ENCODE measurements at regions not wholly inside any gene's neighbourhood (a gene's known extent, or its start where the extent isn't known, plus 50 kb on each side); places are given as distances from the start of the nearest gene placed in this dataset.

DNA sequence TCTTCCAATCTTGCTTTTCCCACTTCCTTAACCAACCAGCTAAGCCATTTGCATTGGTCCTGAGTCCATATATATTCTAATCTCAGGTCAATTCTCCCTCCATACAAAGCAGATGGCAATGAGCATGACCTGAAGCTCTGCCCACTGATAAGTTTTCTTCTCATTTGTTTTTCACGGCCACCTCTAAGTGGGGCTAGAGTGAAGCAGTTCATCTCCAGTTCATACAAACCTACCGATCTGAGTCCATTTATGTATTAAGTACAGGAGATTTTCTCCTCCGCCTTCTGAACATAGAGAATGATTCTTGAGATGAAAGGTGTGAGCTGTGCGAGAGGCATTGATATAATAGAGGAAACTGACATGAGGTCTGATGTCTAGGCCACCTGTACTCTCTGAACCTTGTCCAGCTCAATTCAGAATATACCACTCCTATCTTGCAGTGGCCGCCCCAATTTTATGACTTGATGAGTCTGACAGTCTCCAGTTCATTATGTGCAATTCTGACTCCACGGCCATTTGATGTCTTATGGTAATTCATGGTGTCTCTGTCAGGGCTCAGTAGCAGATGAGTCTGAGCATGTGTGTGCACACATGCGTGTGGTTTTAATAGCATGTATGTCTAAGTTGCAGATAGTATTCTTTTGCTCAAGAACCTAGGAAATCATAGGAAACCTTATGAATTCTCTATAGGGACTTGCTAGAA is 329.8 kb downstream of the PMP22 start:
- no peak for DNase-seq
- intact Hi-C loops (cut with DNase I) = no loop called here
- 89 to 94% methylated on average over 6 to 7 of the region's 7 CpGs for WGBS, 2 donors

DNA sequence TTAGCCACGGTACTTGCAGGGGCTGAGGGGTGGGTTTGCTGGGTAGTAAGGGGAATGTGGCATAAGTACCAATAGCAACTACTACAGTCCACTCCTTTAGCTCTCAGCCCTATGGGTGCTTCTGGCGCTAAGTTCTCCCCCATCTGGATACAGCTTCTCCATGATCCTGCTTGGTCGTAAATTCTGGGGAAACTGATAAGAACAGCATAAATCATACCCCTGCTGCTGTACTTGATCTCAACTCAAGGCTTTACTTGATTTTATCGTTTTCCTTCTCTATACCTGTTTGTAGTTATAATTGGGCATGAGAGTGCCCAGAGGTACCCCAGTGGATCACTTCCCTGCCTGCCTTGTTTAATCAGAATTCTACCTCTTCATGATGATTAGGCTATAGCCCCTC is 331.4 kb downstream of the PMP22 start:
- H3K27ac ChIP-seq = no peak overlapping the region
- no peak overlapping the region for H3K4me3 ChIP-seq
- no peak for DNase-seq
- no peaks in the 10 kb centered on the region for H3K27me3 ChIP-seq
- intact Hi-C loops (cut with DNase I) = no loop called here
- H3K4me1 ChIP-seq = no peaks in the 10 kb centered on the region
- 77 to 87% methylated on average over 4 of the region's 4 CpGs for WGBS, 2 donors
- H3K36me3 ChIP-seq = no peaks in the 10 kb centered on the region
- H3K9me3 ChIP-seq = no peaks in the 10 kb centered on the region
- TF ChIP-seq POLR2A (IDR thresholded peaks at IDR 0.05) = no peak
- TF ChIP-seq, protein P1, sequence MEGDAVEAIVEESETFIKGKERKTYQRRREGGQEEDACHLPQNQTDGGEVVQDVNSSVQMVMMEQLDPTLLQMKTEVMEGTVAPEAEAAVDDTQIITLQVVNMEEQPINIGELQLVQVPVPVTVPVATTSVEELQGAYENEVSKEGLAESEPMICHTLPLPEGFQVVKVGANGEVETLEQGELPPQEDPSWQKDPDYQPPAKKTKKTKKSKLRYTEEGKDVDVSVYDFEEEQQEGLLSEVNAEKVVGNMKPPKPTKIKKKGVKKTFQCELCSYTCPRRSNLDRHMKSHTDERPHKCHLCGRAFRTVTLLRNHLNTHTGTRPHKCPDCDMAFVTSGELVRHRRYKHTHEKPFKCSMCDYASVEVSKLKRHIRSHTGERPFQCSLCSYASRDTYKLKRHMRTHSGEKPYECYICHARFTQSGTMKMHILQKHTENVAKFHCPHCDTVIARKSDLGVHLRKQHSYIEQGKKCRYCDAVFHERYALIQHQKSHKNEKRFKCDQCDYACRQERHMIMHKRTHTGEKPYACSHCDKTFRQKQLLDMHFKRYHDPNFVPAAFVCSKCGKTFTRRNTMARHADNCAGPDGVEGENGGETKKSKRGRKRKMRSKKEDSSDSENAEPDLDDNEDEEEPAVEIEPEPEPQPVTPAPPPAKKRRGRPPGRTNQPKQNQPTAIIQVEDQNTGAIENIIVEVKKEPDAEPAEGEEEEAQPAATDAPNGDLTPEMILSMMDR (IDR thresholded peaks at IDR 0.05) = no peak

More for the DNA sequence above, 329.8 kb downstream of the PMP22 start:
- TF ChIP-seq POLR2A (IDR thresholded peaks at IDR 0.05) = no peak
- TF ChIP-seq, protein P1 (IDR thresholded peaks at IDR 0.05) = no peak
- no peak overlapping the region for H3K27ac ChIP-seq
- H3K4me3 ChIP-seq = no peak overlapping the region
- H3K4me1 ChIP-seq = peaks cover 0 to 6% (median 0%) of the 10 kb centered on the region in 3 donors
- H3K9me3 ChIP-seq = no peaks in the 10 kb centered on the region
- H3K36me3 ChIP-seq = no peaks in the 10 kb centered on the region
- H3K27me3 ChIP-seq = no peaks in the 10 kb centered on the region

DNA sequence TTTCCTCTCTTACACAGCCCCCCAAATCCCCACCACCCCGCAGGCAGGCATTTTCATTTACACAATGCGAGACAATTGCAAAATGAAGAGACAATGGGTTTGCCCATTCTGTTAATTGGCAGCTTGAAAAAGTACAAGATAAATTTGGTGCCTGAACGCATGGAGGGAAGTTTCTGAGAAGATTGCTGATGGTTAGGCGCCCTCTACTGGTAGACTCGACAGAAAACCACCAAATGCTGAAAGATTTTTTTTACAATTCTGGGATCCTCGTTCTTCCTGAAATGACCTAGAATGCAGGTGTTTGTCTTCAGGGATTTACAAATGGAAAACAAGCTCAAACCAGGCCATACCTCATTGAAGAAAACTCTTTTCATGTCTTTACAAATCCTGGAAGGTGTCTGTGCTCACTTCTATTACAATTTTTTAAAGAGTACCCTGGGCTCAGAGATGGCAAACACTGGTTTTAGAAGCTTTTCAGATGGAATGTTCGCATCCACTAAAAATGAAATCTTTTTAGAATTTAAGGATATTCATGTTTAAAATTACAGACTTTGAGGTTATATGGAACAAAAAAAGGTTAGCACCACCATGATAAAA is 338.5 kb downstream of the PMP22 start:
- Histone ChIP-seq H3K4me3 (no peak overlapping the region), H3K9me3 (no peaks in the 10 kb centered on the region), H3K27ac (no peak overlapping the region), H3K4me1 (peaks cover 0 to 11% (median 0%) of the 10 kb centered on the region in 3 donors), H3K36me3 (no peaks in the 10 kb centered on the region), H3K27me3 (peaks cover 0 to 9% (median 0%) of the 10 kb centered on the region in 4 donors)
- no peak for DNase-seq
- intact Hi-C loops (cut with DNase I) = loop anchor here (10.0 kb wide), 2 partner anchors 622 to 1332 kb away; partner anchors contain the start of gene HS3ST3B1
- WGBS, 2 donors = 10 to 11% methylated on average over 7 of the region's 7 CpGs
- no peak for TF ChIP-seq POLR2A (IDR thresholded peaks at IDR 0.05)
- TF ChIP-seq, protein P1 (IDR thresholded peaks at IDR 0.05) = peak; percentile 60 to 84 (median 74)

DNA sequence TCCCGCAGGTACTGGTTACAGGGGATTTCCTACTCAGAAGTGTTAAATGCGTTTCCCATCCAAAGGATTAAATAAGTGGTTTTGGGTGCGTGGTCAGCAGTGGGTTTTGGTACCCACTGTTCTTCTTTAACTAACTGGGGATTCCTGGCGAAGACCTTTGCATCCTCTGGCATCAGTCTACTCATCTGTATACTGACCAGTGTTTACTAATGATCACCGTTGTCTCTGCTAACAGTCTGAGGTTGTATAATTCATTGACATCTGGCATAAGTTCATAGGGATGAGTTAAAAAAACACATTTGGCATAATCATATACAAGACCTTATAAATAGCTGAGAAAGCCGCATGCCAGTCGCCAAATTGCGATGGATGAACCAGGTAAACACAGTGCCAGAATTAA is 339.1 kb downstream of the PMP22 start:
- TF ChIP-seq, protein P1 (IDR thresholded peaks at IDR 0.05) = no peak
- TF ChIP-seq POLR2A (IDR thresholded peaks at IDR 0.05) = no peak
- intact Hi-C loops (cut with DNase I) = loop anchor here (10.0 kb wide), 2 partner anchors 621 to 1331 kb away; partner anchors contain the start of gene HS3ST3B1
- 47 to 50% methylated on average over 8 of the region's 8 CpGs for WGBS, 2 donors
- no peaks in the 10 kb centered on the region for H3K36me3 ChIP-seq
- H3K27me3 ChIP-seq = peaks cover 0 to 9% (median 0%) of the 10 kb centered on the region in 4 donors
- peaks cover 0 to 11% (median 0%) of the 10 kb centered on the region in 3 donors for H3K4me1 ChIP-seq
- no peak overlapping the region for H3K4me3 ChIP-seq
- no peak for DNase-seq
- no peaks in the 10 kb centered on the region for H3K9me3 ChIP-seq
- H3K27ac ChIP-seq = no peak overlapping the region

DNA sequence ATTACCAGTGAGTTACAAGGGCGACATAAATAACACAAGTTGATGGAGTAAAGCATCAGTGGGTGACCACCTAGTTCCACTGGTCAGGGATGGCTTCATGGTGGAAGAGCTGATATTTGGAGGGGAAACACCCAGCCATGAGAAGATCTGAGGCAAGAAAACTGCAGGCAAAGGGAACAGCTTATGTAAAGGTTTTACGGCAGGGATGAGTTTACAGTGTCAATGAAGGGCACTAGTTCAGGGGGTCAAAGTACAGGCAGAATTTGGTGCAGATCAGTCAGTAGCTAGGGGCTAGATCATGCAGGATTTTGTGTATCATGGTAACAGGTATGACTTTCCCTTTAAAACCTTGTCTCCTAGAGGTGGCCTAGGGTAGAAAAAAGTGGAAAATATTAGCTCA is 339.6 kb downstream of the PMP22 start:
- intact Hi-C loops (cut with DNase I) = loop anchor here (10.0 kb wide), 2 partner anchors 621 to 1331 kb away; partner anchors contain the start of gene HS3ST3B1
- 84 to 91% methylated on average over 2 of the region's 2 CpGs for WGBS, 2 donors

More for the DNA sequence above, 339.6 kb downstream of the PMP22 start:
- TF ChIP-seq, protein P1 (IDR thresholded peaks at IDR 0.05) = no peak
- no peak for TF ChIP-seq POLR2A (IDR thresholded peaks at IDR 0.05)
- Histone ChIP-seq H3K27me3 (peaks cover 0 to 9% (median 0%) of the 10 kb centered on the region in 4 donors), H3K4me1 (peaks cover 0 to 11% (median 0%) of the 10 kb centered on the region in 3 donors), H3K27ac (no peak overlapping the region), H3K9me3 (no peaks in the 10 kb centered on the region), H3K36me3 (no peaks in the 10 kb centered on the region), H3K4me3 (no peak overlapping the region)
- no peak for DNase-seq
